BJ (cell line): ENCODE measurements at regions not wholly inside any gene's neighbourhood (a gene's known extent, or its start where the extent isn't known, plus 50 kb on each side); places are given as distances from the start of the nearest gene placed in this dataset.

Experiments used
- CTCF ChIA-PET: fragments of 350-600 bp; formaldehyde crosslinking; extraction: SDS; loops from one replicate; lab custom pipeline; 2021; ENCODE audit warnings: antibody characterized with exemption, inconsistent platforms; lab: Yijun Ruan, JAX
- POLR2A ChIA-PET: fragments of 300-600 bp; sonication (Branson Sonifier 250); formaldehyde crosslinking; extraction: SDS; loops from one replicate; lab custom pipeline; 2021; ENCODE audit warnings: antibody characterized with exemption; lab: Charles Lee
- DNase-seq: peaks from one replicate; pipeline ENCODE4 v3.0.0-alpha.2; 2011; ENCODE audit warnings: low read depth
- H3K27me3 ChIP-seq: 2 replicates; pipeline ENCODE4 v1.6.0; 2011; ENCODE audit warnings: low read length; ENCODE audit not compliant: control insufficient read depth, insufficient read depth
- H3K36me3 ChIP-seq: 2 replicates; pipeline ENCODE4 v1.5.1; 2011; ENCODE audit warnings: low read length; ENCODE audit not compliant: control insufficient read depth, insufficient read depth
- H3K4me3 ChIP-seq: 2 replicates; pipeline ENCODE4 v1.5.1; 2011; ENCODE audit warnings: low read depth, mild to moderate bottlenecking, control low read depth, low read length
- TF ChIP-seq, protein P1 (sequence below): IDR thresholded peaks from 2 replicates; pipeline ENCODE4 v1.5.1; 2011; ENCODE audit warnings: low read depth, mild to moderate bottlenecking, control low read depth, inconsistent platforms, low read length, moderate library complexity; ENCODE audit not compliant: insufficient read depth

GRCh38 chr12:108401964-108402363 lies 62.9 kb upstream of the CMKLR1 start:
- ChIA-PET POLR2A (no interaction called here), CTCF (no interaction called here)
- DNase-seq = no peak
- TF ChIP-seq, protein P1, sequence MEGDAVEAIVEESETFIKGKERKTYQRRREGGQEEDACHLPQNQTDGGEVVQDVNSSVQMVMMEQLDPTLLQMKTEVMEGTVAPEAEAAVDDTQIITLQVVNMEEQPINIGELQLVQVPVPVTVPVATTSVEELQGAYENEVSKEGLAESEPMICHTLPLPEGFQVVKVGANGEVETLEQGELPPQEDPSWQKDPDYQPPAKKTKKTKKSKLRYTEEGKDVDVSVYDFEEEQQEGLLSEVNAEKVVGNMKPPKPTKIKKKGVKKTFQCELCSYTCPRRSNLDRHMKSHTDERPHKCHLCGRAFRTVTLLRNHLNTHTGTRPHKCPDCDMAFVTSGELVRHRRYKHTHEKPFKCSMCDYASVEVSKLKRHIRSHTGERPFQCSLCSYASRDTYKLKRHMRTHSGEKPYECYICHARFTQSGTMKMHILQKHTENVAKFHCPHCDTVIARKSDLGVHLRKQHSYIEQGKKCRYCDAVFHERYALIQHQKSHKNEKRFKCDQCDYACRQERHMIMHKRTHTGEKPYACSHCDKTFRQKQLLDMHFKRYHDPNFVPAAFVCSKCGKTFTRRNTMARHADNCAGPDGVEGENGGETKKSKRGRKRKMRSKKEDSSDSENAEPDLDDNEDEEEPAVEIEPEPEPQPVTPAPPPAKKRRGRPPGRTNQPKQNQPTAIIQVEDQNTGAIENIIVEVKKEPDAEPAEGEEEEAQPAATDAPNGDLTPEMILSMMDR = no peak
- Histone ChIP-seq H3K4me3 (no peak overlapping the region), H3K27me3 (no peaks in the 10 kb centered on the region), H3K36me3 (no peaks in the 10 kb centered on the region)

DNA sequence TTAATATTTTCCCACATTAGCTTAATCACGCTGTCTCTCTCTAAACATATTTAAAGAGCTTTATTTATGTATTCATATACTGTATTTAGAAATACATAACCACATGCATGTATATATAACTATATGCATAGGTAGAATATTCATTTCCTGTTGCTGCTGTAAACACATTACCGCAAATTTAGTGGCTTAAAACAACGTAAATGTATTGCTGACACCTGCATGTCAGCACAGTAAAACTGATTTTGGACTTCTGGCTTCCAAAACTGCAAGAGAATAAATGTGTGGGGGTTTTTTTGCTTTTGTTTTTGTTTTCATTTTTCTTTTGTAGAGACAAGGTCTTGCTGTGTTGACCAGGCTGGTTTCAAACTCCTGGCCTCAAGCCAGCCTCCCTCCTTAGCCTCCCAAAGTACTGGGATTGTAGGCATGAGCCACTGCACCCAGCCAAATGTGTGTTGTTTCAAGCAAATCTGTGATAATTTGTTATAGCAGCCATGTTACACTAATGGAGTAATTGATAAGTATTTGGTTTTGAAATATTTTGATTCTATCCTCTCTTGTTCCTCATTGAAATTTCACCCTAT lies 61.9 kb upstream of the CMKLR1 start:
- POLR2A ChIA-PET = no interaction called here
- TF ChIP-seq, protein P1 = no peak

DNA sequence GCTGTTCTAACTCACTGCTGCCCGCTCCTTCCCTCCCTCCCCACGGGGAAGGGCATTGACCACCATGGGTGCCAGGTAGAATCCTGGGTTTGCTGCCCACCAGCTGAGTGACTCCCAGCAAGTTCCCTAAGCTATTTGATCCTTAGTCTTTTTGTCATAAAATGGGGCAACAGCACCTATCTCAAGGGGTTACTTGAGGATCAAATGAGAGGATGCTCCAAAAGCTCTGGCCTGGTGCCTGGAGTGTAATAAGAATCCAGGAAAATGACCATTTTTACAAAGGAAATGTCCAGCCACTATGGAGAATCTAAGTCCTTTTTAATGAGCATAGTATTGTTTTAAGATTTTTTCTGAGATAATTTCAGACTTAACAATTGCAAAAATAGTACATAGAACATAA lies 61.4 kb upstream of the CMKLR1 start:
- Histone ChIP-seq H3K4me3 (no peak overlapping the region), H3K36me3 (no peaks in the 10 kb centered on the region), H3K27me3 (no peaks in the 10 kb centered on the region)
- DNase-seq = no peak
- TF ChIP-seq, protein P1 = no peak
- ChIA-PET POLR2A (no interaction called here), CTCF (interaction anchor here (0.6 kb wide), 1 partner anchor 549 kb away, joined by 3 read pairs; no protein-coding TSS in a partner anchor)

More for the DNA sequence above, 61.9 kb upstream of the CMKLR1 start:
- Histone ChIP-seq H3K36me3 (no peaks in the 10 kb centered on the region), H3K27me3 (no peaks in the 10 kb centered on the region), H3K4me3 (no peak overlapping the region)
- CTCF ChIA-PET = interaction anchor here (0.6 kb wide), 1 partner anchor 550 kb away, joined by 3 read pairs; no protein-coding TSS in a partner anchor
- DNase-seq = no peak

GRCh38 chr12:108400056-108400455 lies 60.9 kb upstream of the CMKLR1 start:
- no peak overlapping the region for H3K4me3 ChIP-seq
- no peaks in the 10 kb centered on the region for H3K36me3 ChIP-seq
- DNase-seq = no peak
- H3K27me3 ChIP-seq = no peaks in the 10 kb centered on the region
- TF ChIP-seq, protein P1 = no peak
- ChIA-PET CTCF (no interaction called here), POLR2A (no interaction called here)

- H3K36me3 ChIP-seq = no peaks in the 10 kb centered on the region
- CTCF ChIA-PET = no interaction called here
- no peak overlapping the region for H3K4me3 ChIP-seq
- POLR2A ChIA-PET = no interaction called here
- TF ChIP-seq, protein P1 = no peak
- DNase-seq = no peak
- H3K27me3 ChIP-seq = no peaks in the 10 kb centered on the region
Measured at GRCh38 chr12:108399514-108399913, 60.4 kb upstream of the CMKLR1 start.
